ENCODE measurements at regions not wholly inside any gene's neighbourhood (a gene's known extent, or its start where the extent isn't known, plus 50 kb on each side); places are given as distances from the start of the nearest gene placed in this dataset.
A peak's percentile ranks its signal among the peaks of the same experiment; 100 is the strongest.
"Not testable (repeated sequence)": the region's sequence is repeated elsewhere in the genome, so short reads cannot be mapped to it uniquely, and the experiment has no call there.

DNA sequence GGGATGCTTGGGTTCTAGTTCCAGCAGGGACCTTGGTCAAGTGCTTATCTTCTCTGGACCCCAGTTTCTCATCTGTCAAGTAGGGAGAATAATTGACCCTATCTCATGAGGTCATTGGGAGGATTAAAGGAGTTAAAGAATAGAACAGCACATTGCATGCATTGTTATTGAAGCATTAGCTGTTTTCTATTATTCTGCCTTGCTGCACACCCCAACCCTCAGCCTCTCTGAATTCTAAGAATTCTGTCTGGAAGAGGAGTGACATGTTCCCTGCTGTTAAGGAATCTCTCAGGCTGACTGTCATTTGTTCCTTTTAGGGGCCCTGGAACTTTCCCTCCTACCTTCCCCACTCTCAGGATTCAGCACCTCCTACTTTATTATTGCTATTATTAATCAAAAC lies 73.9 kb downstream of the NENF start:
- H3K9me3 ChIP-seq (ENCODE audit: control insufficient read depth in 2 of 2, insufficient read depth in 1 of 2, low read depth in 1 of 2, low read length in 1 of 2): peaks cover 0 to 9% of the 10 kb centered on the region in 2 donors
- H3K4me1 ChIP-seq (ENCODE audit: control insufficient read depth in 3 of 3, insufficient read depth in 2 of 3, low read depth in 1 of 3, low read length in 2 of 3): no peaks in the 10 kb centered on the region
- no peak overlapping the region for H3K27ac ChIP-seq (ENCODE audit: low read depth in 1 of 3, low read length in 2 of 3)
- FAIRE-seq (no peak), DNase-seq (no peak)
- no peaks in the 10 kb centered on the region for H3K36me3 ChIP-seq (ENCODE audit: control insufficient read depth in 3 of 3, insufficient read depth in 2 of 3, low read depth in 1 of 3, low read length in 3 of 3)
- peaks cover 0 to 7% (median 0%) of the 10 kb centered on the region in 3 donors for H3K27me3 ChIP-seq (ENCODE audit: control insufficient read depth in 3 of 3, insufficient read depth in 3 of 3, low read length in 3 of 3)
- no peak overlapping the region for H3K4me3 ChIP-seq (ENCODE audit: low read depth in 1 of 3, low read length in 3 of 3)

GRCh38 chr1:212507369-212507768 lies 74.6 kb downstream of the NENF start:
- Histone ChIP-seq H3K36me3 (ENCODE audit: control insufficient read depth in 3 of 3, insufficient read depth in 2 of 3, low read depth in 1 of 3, low read length in 3 of 3) (no peaks in the 10 kb centered on the region), H3K4me1 (ENCODE audit: control insufficient read depth in 3 of 3, insufficient read depth in 2 of 3, low read depth in 1 of 3, low read length in 2 of 3) (no peaks in the 10 kb centered on the region), H3K4me3 (ENCODE audit: low read depth in 1 of 3, low read length in 3 of 3) (no peak overlapping the region), H3K27me3 (ENCODE audit: control insufficient read depth in 3 of 3, insufficient read depth in 3 of 3, low read length in 3 of 3) (peaks cover 0 to 14% (median 0%) of the 10 kb centered on the region in 3 donors), H3K27ac (ENCODE audit: low read depth in 1 of 3, low read length in 2 of 3) (no peak overlapping the region), H3K9me3 (ENCODE audit: control insufficient read depth in 2 of 2, insufficient read depth in 1 of 2, low read depth in 1 of 2, low read length in 1 of 2) (peaks cover 0 to 7% of the 10 kb centered on the region in 2 donors)
- FAIRE-seq (no peak), DNase-seq (no peak)
- WGBS, 3 donors: 81 to 82% (median 81%) methylated on average over 7 of the region's 7 CpGs

DNA sequence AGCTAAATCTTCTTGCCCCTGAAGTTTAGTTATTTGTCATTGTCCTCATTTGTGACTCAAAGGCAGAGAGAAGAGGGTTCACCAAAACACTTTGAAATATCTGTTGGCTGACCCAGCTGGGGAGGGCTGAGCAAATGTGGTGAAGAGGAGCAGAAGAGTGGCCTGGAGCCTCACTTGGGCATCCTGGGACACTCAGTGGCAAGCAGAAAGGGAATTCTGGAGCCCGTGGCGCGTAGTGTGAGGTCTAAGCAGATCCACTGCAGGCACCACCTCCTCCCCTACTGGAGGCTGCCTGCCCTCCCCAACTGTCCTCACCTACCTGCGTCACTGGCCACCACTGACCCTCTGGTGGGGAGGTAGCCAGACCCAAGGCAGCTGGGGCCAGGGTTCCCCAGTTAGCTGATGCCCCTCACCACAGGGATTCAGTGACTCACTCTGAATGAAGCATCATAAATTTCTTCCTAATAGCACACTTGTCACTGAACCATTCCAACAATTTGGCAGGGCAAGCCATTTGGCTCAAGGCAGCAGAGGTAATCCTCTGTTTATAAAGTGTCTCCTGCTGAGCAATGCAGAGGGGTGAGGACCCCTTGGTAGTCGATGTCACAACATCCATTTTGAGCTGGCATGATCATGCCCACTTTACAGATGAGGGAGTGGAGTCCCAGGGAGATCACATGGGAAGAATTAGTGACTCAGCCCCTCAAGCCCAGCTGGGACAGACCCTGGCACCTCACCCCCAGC lies 80.3 kb downstream of the NENF start:
- H3K4me1 ChIP-seq (ENCODE audit: control insufficient read depth in 3 of 3, insufficient read depth in 2 of 3, low read depth in 1 of 3, low read length in 2 of 3): peaks cover 2 to 20% (median 10%) of the 10 kb centered on the region in 3 donors
- H3K27me3 ChIP-seq (ENCODE audit: control insufficient read depth in 3 of 3, insufficient read depth in 3 of 3, low read length in 3 of 3): peaks cover 0 to 34% (median 11%) of the 10 kb centered on the region in 3 donors
- no peak overlapping the region for H3K4me3 ChIP-seq (ENCODE audit: low read depth in 1 of 3, low read length in 3 of 3)
- no peaks in the 10 kb centered on the region for H3K36me3 ChIP-seq (ENCODE audit: control insufficient read depth in 3 of 3, insufficient read depth in 2 of 3, low read depth in 1 of 3, low read length in 3 of 3)
- H3K9me3 ChIP-seq (ENCODE audit: control insufficient read depth in 2 of 2, insufficient read depth in 1 of 2, low read depth in 1 of 2, low read length in 1 of 2): no peaks in the 10 kb centered on the region
- no peak overlapping the region for H3K27ac ChIP-seq (ENCODE audit: low read depth in 1 of 3, low read length in 2 of 3)
- FAIRE-seq (no peak), DNase-seq (no peak)
- WGBS, 3 donors: 77 to 92% (median 91%) methylated on average over 5 of the region's 5 CpGs

- Histone ChIP-seq H3K4me1 (ENCODE audit: control insufficient read depth in 3 of 3, insufficient read depth in 2 of 3, low read depth in 1 of 3, low read length in 2 of 3) (peaks cover 2 to 26% (median 10%) of the 10 kb centered on the region in 3 donors), H3K4me3 (ENCODE audit: low read depth in 1 of 3, low read length in 3 of 3) (no peak overlapping the region), H3K36me3 (ENCODE audit: control insufficient read depth in 3 of 3, insufficient read depth in 2 of 3, low read depth in 1 of 3, low read length in 3 of 3) (no peaks in the 10 kb centered on the region), H3K27me3 (ENCODE audit: control insufficient read depth in 3 of 3, insufficient read depth in 3 of 3, low read length in 3 of 3) (peaks cover 0 to 34% (median 11%) of the 10 kb centered on the region in 3 donors), H3K9me3 (ENCODE audit: control insufficient read depth in 2 of 2, insufficient read depth in 1 of 2, low read depth in 1 of 2, low read length in 1 of 2) (no peaks in the 10 kb centered on the region), H3K27ac (ENCODE audit: low read depth in 1 of 3, low read length in 2 of 3) (no peak overlapping the region)
- 68 to 84% (median 74%) methylated on average over 11 of the region's 11 CpGs for WGBS, 3 donors
- FAIRE-seq (no peak), DNase-seq (no peak)
Measured at GRCh38 chr1:212513586-212513985, 80.9 kb downstream of the NENF start.

DNA sequence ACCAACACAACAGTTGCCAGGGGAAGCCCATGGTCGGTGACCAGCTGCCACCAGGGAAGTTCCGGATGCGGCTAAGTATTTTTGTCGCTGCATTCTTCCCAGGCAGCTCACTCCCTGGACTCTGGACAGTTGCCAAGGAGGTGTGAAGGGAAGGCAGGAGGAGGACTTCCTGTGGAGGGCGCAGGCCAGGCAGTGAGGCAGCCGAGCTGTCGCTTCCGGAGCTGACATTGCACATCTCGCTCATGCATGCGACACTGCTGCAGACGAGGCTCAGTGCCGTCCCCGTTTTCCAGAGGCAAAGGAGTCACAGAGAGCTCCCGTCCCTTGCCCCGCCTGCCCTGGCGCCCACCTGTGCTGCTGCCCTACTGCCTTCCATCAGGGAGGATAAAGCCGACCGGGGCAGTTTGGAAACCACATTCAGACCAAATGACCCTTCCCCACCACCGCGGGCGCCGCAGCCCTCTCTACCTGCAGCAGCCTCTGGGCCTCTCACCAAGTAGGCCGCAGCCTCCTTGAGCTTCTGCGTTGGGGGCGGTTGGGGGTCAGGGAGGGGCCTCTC lies 81.4 kb downstream of the NENF start:
- peaks cover 2 to 31% (median 10%) of the 10 kb centered on the region in 3 donors for H3K4me1 ChIP-seq (ENCODE audit: control insufficient read depth in 3 of 3, insufficient read depth in 2 of 3, low read depth in 1 of 3, low read length in 2 of 3)

DNA sequence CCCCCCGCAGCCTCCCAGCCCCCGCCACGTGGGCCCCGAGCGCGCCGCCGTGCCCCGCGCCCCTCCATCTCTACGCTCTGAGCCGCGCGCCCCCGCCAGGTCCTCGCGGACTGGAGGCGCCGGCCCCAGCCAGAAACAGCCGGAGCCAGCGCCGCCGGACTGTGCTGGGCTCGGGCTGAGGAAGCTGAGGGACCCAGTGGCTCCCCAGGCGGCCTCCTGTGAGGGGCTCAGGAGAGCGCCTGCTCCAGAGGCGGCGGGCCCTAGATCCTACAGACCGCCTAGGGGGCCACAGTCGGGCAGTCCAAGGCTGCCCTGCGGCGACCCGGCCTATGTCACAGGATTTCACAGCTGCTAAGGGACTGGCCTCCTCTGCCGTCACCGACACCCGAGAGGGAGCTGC lies 82.1 kb downstream of the NENF start:
- 28 to 80% (median 60%) methylated on average over 32 to 36 of the region's 36 CpGs for WGBS, 3 donors

More for the DNA sequence above, 81.4 kb downstream of the NENF start:
- H3K27ac ChIP-seq (ENCODE audit: low read depth in 1 of 3, low read length in 2 of 3): no peak overlapping the region
- WGBS, 3 donors: 23 to 52% (median 37%) methylated on average over 23 to 25 of the region's 25 CpGs
- H3K4me3 ChIP-seq (ENCODE audit: low read depth in 1 of 3, low read length in 3 of 3): peak overlapping the region in 1 of 3 donors; percentile 9
- no peaks in the 10 kb centered on the region for H3K36me3 ChIP-seq (ENCODE audit: control insufficient read depth in 3 of 3, insufficient read depth in 2 of 3, low read depth in 1 of 3, low read length in 3 of 3)
- DNase-seq: peak; percentile 84 to 91
- peaks cover 0 to 34% (median 11%) of the 10 kb centered on the region in 3 donors for H3K27me3 ChIP-seq (ENCODE audit: control insufficient read depth in 3 of 3, insufficient read depth in 3 of 3, low read length in 3 of 3)
- no peak for FAIRE-seq
- H3K9me3 ChIP-seq (ENCODE audit: control insufficient read depth in 2 of 2, insufficient read depth in 1 of 2, low read depth in 1 of 2, low read length in 1 of 2): no peaks in the 10 kb centered on the region

GRCh38 chr1:212515329-212515760 lies 82.6 kb downstream of the NENF start:
- Histone ChIP-seq H3K27me3 (ENCODE audit: control insufficient read depth in 3 of 3, insufficient read depth in 3 of 3, low read length in 3 of 3) (peaks cover 0 to 32% (median 11%) of the 10 kb centered on the region in 3 donors), H3K36me3 (ENCODE audit: control insufficient read depth in 3 of 3, insufficient read depth in 2 of 3, low read depth in 1 of 3, low read length in 3 of 3) (no peaks in the 10 kb centered on the region), H3K9me3 (ENCODE audit: control insufficient read depth in 2 of 2, insufficient read depth in 1 of 2, low read depth in 1 of 2, low read length in 1 of 2) (no peaks in the 10 kb centered on the region), H3K4me1 (ENCODE audit: control insufficient read depth in 3 of 3, insufficient read depth in 2 of 3, low read depth in 1 of 3, low read length in 2 of 3) (peaks cover 2 to 36% (median 10%) of the 10 kb centered on the region in 3 donors), H3K4me3 (ENCODE audit: low read depth in 1 of 3, low read length in 3 of 3) (no peak overlapping the region), H3K27ac (ENCODE audit: low read depth in 1 of 3, low read length in 2 of 3) (no peak overlapping the region)
- DNase-seq (peak in 1 of 2 donors; percentile 42), FAIRE-seq (no peak)
- 73 to 80% (median 74%) methylated on average over 12 of the region's 12 CpGs for WGBS, 3 donors

More for the DNA sequence above, 82.1 kb downstream of the NENF start:
- peaks cover 0 to 34% (median 11%) of the 10 kb centered on the region in 3 donors for H3K27me3 ChIP-seq (ENCODE audit: control insufficient read depth in 3 of 3, insufficient read depth in 3 of 3, low read length in 3 of 3)
- no peaks in the 10 kb centered on the region for H3K9me3 ChIP-seq (ENCODE audit: control insufficient read depth in 2 of 2, insufficient read depth in 1 of 2, low read depth in 1 of 2, low read length in 1 of 2)
- H3K36me3 ChIP-seq (ENCODE audit: control insufficient read depth in 3 of 3, insufficient read depth in 2 of 3, low read depth in 1 of 3, low read length in 3 of 3): no peaks in the 10 kb centered on the region
- FAIRE-seq (no peak), DNase-seq (peak in 1 of 2 donors; percentile 69)
- H3K4me1 ChIP-seq (ENCODE audit: control insufficient read depth in 3 of 3, insufficient read depth in 2 of 3, low read depth in 1 of 3, low read length in 2 of 3): peaks cover 2 to 36% (median 10%) of the 10 kb centered on the region in 3 donors
- H3K27ac ChIP-seq (ENCODE audit: low read depth in 1 of 3, low read length in 2 of 3): no peak overlapping the region
- H3K4me3 ChIP-seq (ENCODE audit: low read depth in 1 of 3, low read length in 3 of 3): peak overlapping the region in 2 of 3 donors; percentile 4 to 6

GRCh38 chr1:212516012-212516411 lies 83.3 kb downstream of the NENF start:
- FAIRE-seq; H3K36me3 ChIP-seq (ENCODE audit: control insufficient read depth in 3 of 3, insufficient read depth in 2 of 3, low read depth in 1 of 3, low read length in 3 of 3); H3K4me3 ChIP-seq (ENCODE audit: low read depth in 1 of 3, low read length in 3 of 3); DNase-seq; H3K9me3 ChIP-seq (ENCODE audit: control insufficient read depth in 2 of 2, insufficient read depth in 1 of 2, low read depth in 1 of 2, low read length in 1 of 2); H3K27ac ChIP-seq (ENCODE audit: low read depth in 1 of 3, low read length in 2 of 3): not testable (repeated sequence)
- H3K27me3 ChIP-seq (ENCODE audit: control insufficient read depth in 3 of 3, insufficient read depth in 3 of 3, low read length in 3 of 3): peaks cover 0 to 32% (median 11%) of the 10 kb centered on the region in 3 donors
- 89 to 91% (median 89%) methylated on average over 4 of the region's 4 CpGs for WGBS, 3 donors
- peaks cover 2 to 36% (median 10%) of the 10 kb centered on the region in 3 donors for H3K4me1 ChIP-seq (ENCODE audit: control insufficient read depth in 3 of 3, insufficient read depth in 2 of 3, low read depth in 1 of 3, low read length in 2 of 3)

Measured in small intestine (tissue), 7 donors.